ENCODE measurements at regions not wholly inside any gene's neighbourhood (a gene's known extent, or its start where the extent isn't known, plus 50 kb on each side); places are given as distances from the start of the nearest gene placed in this dataset.

DNA sequence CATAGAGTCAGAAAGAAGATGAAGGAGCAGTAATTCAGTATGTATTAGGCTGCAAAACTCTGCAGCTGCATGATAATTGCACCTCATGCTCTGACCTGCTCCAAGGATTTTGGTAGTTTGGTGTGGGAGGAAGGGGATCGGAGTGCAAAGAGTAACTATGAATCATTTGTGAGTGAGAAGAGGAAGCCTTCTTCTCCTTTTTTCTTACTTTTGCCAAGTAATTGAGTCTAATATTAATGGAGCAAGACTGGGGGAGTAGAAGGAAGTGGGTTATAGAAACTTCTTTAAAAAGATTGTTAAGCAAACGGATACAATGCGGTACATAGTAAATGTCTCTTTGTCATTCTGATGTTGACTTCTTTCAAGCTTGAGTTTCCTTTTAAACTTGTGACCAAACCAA, 276.5 kb downstream of the EDEM1 start:
- TF ChIP-seq, protein P1, sequence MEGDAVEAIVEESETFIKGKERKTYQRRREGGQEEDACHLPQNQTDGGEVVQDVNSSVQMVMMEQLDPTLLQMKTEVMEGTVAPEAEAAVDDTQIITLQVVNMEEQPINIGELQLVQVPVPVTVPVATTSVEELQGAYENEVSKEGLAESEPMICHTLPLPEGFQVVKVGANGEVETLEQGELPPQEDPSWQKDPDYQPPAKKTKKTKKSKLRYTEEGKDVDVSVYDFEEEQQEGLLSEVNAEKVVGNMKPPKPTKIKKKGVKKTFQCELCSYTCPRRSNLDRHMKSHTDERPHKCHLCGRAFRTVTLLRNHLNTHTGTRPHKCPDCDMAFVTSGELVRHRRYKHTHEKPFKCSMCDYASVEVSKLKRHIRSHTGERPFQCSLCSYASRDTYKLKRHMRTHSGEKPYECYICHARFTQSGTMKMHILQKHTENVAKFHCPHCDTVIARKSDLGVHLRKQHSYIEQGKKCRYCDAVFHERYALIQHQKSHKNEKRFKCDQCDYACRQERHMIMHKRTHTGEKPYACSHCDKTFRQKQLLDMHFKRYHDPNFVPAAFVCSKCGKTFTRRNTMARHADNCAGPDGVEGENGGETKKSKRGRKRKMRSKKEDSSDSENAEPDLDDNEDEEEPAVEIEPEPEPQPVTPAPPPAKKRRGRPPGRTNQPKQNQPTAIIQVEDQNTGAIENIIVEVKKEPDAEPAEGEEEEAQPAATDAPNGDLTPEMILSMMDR (conservative IDR thresholded peaks at IDR 0.05; ENCODE audit: low read length): no peak
- TF ChIP-seq EZH2phosphoT487 (IDR thresholded peaks at IDR 0.05; ENCODE audit: borderline replicate concordance, low read depth, low read length): no peak

Data from OCI-LY7 (cell line).